SK-N-SH treated with all-trans-retinoic acid at 6 μM for 48 hours (cell line): ENCODE measurements at regions not wholly inside any gene's neighbourhood (a gene's known extent, or its start where the extent isn't known, plus 50 kb on each side); places are given as distances from the start of the nearest gene placed in this dataset.

Source experiments
- ATAC-seq: fragments of 200-7000 bp; cut with Tn5 transposase; 3 replicates; pipeline ENCODE4 v1.9.1; 2020; ENCODE audit warnings: mild to moderate bottlenecking, moderate library complexity
- ARNTL ChIP-seq: fragments of 450-650 bp; formaldehyde crosslinking; IDR thresholded peaks from 2 replicates; pipeline ENCODE4 v1.5.0; 2020; ENCODE audit warnings: low read depth, mild to moderate bottlenecking, moderate library complexity, borderline replicate concordance
- BACH2 ChIP-seq: fragments of 250-450 bp; sonication (Bioruptor Pico); IDR thresholded peaks from 2 replicates; pipeline ENCODE4 v1.9.0; 2021; ENCODE audit warnings: mild to moderate bottlenecking, borderline replicate concordance
- CSDC2 ChIP-seq: fragments of 250-450 bp; sonication (Bioruptor Pico); IDR thresholded peaks from 2 replicates; pipeline ENCODE4 v1.5.0; 2020; ENCODE audit warnings: mild to moderate bottlenecking, moderate library complexity
- ESRRG ChIP-seq: fragments of 250-450 bp; sonication (Bioruptor Pico); IDR thresholded peaks from 2 replicates; pipeline ENCODE4 v1.6.1; 2021; ENCODE audit warnings: mild to moderate bottlenecking
- GLIS3 ChIP-seq: fragments of 250-450 bp; sonication (Bioruptor Pico); IDR thresholded peaks from 2 replicates; pipeline ENCODE4 v1.5.0; 2020; ENCODE audit warnings: mild to moderate bottlenecking, moderate library complexity
- ISL1 ChIP-seq: fragments of 250-450 bp; sonication (Bioruptor Pico); IDR thresholded peaks from 2 replicates; pipeline ENCODE4 v2.1.2; 2022; ENCODE audit warnings: mild to moderate bottlenecking, moderate library complexity
- OSR1 ChIP-seq: fragments of 250-450 bp; sonication (Bioruptor Pico); IDR thresholded peaks from 2 replicates; pipeline ENCODE4 v1.8.0; 2022; ENCODE audit warnings: moderate library complexity, mild to moderate bottlenecking, inconsistent platforms
- PPARA ChIP-seq: fragments of 250-450 bp; sonication (Bioruptor Pico); IDR thresholded peaks from 2 replicates; pipeline ENCODE4 v1.5.0; 2020; ENCODE audit warnings: mild to moderate bottlenecking, borderline replicate concordance
- RARB ChIP-seq: fragments of 250-450 bp; sonication (Bioruptor Pico); IDR thresholded peaks from 2 replicates; pipeline ENCODE4 v1.8.0; 2021; ENCODE audit warnings: mild to moderate bottlenecking, moderate library complexity
- TCF4 ChIP-seq: fragments of 250-450 bp; sonication (Bioruptor Pico); IDR thresholded peaks from 2 replicates; pipeline ENCODE4 v1.8.0; 2021; ENCODE audit warnings: mild to moderate bottlenecking, moderate library complexity, borderline replicate concordance
- ZC3H10 ChIP-seq: fragments of 250-450 bp; sonication (Bioruptor Pico); IDR thresholded peaks from 2 replicates; pipeline ENCODE4 v1.5.1; 2021; ENCODE audit warnings: mild to moderate bottlenecking, moderate library complexity
- ZFP3 ChIP-seq: fragments of 250-450 bp; sonication (Bioruptor Pico); IDR thresholded peaks from 2 replicates; pipeline ENCODE4 v1.5.0; 2020; ENCODE audit warnings: mild to moderate bottlenecking, moderate library complexity
- ZFP30 ChIP-seq: fragments of 450-650 bp; formaldehyde crosslinking; IDR thresholded peaks from 2 replicates; pipeline ENCODE4 v1.5.0; 2022; ENCODE audit warnings: mild to moderate bottlenecking, moderate library complexity
- ZNF565 ChIP-seq: fragments of 450-650 bp; formaldehyde crosslinking; conservative IDR thresholded peaks from 2 replicates; pipeline ENCODE4 v1.5.0; 2020; ENCODE audit warnings: low read depth, mild to moderate bottlenecking, moderate library complexity
- ZNF8 ChIP-seq: fragments of 450-650 bp; formaldehyde crosslinking; IDR thresholded peaks from 2 replicates; pipeline ENCODE4 v1.5.0; 2020; ENCODE audit warnings: mild to moderate bottlenecking, moderate library complexity
- TF ChIP-seq, protein P1 (sequence below): fragments of 250-450 bp; sonication (Bioruptor Pico); IDR thresholded peaks from 2 replicates; pipeline ENCODE4 v1.5.1; 2020; ENCODE audit warnings: low read depth, mild to moderate bottlenecking, moderate library complexity
- TF ChIP-seq, protein P2 (sequence below): fragments of 250-450 bp; sonication (Bioruptor Pico); IDR thresholded peaks from 2 replicates; pipeline ENCODE4 v1.5.0; 2020; ENCODE audit warnings: mild to moderate bottlenecking, moderate library complexity
- TF ChIP-seq, protein P3 (sequence below): fragments of 250-450 bp; sonication (Bioruptor Pico); IDR thresholded peaks from 2 replicates; pipeline ENCODE4 v1.8.0; 2020; ENCODE audit warnings: mild to moderate bottlenecking, moderate library complexity, borderline replicate concordance
- TF ChIP-seq, protein P4 (sequence below): fragments of 250-450 bp; sonication (Bioruptor Pico); IDR thresholded peaks from 2 replicates; pipeline ENCODE4 v1.5.1; 2021; ENCODE audit warnings: mild to moderate bottlenecking, moderate library complexity

DNA sequence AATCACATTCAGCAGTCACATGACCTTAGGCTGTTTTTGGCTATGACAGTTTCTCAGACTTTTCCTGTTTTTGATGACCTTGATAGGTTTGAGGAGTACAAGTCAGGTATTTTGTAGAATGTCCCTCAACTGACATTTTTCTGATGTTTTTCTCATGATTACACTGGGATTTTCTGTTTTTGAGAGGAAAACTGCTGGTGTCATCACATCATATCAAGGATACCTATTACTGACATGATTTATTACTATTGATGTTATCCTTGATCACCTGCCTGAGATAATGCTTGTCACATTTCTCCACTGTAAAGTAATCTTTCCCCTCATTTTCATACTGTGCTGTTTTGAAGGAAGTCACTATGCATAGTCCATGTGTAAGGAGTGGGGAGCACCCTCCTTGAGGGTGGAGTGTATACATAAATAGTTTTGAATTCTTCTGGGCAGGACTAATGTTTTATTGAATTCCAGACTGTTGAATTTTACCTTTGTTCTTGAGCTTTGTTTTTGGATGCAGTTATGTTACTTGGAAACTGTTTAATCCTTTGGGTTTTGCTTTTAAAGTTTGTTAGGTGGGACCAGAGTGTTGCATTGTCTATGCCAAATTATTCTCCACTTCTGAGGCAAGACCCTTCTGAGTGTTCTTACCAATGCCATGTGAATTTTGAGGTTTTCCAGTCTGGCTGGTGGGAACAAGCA lies 444.5 kb upstream of the FAR2 start:
- no peak for ATAC-seq
- no peak for TF ChIP-seq RARB
- TF ChIP-seq ARNTL: no peak
- TF ChIP-seq, protein P1, sequence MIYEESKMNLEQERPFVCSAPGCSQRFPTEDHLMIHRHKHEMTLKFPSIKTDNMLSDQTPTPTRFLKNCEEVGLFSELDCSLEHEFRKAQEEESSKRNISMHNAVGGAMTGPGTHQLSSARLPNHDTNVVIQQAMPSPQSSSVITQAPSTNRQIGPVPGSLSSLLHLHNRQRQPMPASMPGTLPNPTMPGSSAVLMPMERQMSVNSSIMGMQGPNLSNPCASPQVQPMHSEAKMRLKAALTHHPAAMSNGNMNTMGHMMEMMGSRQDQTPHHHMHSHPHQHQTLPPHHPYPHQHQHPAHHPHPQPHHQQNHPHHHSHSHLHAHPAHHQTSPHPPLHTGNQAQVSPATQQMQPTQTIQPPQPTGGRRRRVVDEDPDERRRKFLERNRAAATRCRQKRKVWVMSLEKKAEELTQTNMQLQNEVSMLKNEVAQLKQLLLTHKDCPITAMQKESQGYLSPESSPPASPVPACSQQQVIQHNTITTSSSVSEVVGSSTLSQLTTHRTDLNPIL (CRISPR knock-in tag): no peak
- no peak for TF ChIP-seq ZNF565 (CRISPR knock-in tag)
- no peak for TF ChIP-seq GLIS3
- no peak for TF ChIP-seq PPARA (CRISPR knock-in tag)
- no peak for TF ChIP-seq ZFP3
- no peak for TF ChIP-seq TCF4 (CRISPR knock-in tag)
- no peak for TF ChIP-seq BACH2

DNA sequence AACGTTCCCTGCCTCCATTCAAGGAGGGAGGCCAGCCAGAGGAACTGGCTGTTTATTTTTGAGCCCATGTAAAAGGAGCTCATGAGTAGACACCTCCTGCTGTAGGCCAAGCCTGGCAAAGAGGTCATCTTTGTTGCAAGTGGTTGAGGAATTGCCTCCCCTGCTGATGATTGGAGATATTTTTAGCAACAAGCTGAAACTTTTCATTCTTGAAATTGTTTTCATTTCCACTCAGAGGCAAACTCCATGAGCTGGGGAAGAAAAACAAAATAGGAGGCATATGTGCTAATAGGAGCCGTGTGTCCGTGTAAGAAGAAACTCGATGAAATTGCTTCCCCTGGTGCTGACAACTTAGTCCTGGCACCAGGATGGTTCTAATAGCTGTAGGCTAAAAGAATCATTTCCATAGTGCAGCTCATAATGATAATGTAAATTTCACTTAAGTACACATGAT lies 440.1 kb upstream of the FAR2 start:
- TF ChIP-seq ARNTL: no peak
- ATAC-seq: peak; percentile 51

DNA sequence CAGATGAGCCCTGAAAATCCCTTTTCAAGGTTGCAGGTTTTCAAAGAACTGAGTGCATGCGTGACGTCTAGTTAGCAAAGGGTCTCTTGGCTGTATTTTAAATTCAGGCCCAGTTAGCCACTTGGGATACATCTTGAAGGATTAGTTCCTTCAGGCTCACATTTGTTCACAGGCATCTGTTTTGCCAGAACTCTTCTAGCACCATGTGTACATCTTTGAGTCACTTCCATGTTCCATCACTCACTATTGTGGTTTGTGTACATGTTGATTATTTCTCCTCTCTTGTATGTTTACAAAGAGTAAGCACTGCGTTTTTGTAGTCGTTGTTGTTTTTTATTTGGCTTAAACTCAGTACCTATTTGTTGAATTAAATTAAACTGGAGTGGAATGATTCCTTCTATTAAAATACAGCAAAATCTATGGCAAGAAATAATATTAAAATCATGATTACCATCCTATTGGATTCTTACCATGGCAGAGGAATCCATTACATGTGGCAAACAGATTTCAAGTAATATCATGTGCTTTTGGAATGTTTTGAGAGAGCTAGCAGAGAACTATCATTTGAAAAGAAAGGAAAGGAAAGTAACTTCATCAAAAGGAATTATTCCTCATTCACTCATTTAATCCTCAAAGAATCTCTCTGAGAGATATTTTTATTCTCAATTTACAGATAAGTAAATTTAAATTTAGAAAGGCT lies 438.9 kb upstream of the FAR2 start:
- TF ChIP-seq, protein P2, sequence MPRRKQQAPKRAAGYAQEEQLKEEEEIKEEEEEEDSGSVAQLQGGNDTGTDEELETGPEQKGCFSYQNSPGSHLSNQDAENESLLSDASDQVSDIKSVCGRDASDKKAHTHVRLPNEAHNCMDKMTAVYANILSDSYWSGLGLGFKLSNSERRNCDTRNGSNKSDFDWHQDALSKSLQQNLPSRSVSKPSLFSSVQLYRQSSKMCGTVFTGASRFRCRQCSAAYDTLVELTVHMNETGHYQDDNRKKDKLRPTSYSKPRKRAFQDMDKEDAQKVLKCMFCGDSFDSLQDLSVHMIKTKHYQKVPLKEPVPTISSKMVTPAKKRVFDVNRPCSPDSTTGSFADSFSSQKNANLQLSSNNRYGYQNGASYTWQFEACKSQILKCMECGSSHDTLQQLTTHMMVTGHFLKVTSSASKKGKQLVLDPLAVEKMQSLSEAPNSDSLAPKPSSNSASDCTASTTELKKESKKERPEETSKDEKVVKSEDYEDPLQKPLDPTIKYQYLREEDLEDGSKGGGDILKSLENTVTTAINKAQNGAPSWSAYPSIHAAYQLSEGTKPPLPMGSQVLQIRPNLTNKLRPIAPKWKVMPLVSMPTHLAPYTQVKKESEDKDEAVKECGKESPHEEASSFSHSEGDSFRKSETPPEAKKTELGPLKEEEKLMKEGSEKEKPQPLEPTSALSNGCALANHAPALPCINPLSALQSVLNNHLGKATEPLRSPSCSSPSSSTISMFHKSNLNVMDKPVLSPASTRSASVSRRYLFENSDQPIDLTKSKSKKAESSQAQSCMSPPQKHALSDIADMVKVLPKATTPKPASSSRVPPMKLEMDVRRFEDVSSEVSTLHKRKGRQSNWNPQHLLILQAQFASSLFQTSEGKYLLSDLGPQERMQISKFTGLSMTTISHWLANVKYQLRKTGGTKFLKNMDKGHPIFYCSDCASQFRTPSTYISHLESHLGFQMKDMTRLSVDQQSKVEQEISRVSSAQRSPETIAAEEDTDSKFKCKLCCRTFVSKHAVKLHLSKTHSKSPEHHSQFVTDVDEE (CRISPR knock-in tag): no peak
- no peak for TF ChIP-seq ZNF8 (CRISPR knock-in tag)
- TF ChIP-seq, protein P3, sequence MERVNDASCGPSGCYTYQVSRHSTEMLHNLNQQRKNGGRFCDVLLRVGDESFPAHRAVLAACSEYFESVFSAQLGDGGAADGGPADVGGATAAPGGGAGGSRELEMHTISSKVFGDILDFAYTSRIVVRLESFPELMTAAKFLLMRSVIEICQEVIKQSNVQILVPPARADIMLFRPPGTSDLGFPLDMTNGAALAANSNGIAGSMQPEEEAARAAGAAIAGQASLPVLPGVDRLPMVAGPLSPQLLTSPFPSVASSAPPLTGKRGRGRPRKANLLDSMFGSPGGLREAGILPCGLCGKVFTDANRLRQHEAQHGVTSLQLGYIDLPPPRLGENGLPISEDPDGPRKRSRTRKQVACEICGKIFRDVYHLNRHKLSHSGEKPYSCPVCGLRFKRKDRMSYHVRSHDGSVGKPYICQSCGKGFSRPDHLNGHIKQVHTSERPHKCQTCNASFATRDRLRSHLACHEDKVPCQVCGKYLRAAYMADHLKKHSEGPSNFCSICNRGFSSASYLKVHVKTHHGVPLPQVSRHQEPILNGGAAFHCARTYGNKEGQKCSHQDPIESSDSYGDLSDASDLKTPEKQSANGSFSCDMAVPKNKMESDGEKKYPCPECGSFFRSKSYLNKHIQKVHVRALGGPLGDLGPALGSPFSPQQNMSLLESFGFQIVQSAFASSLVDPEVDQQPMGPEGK (CRISPR knock-in tag): no peak
- TF ChIP-seq ZC3H10 (CRISPR knock-in tag): no peak
- TF ChIP-seq PPARA (CRISPR knock-in tag): no peak
- TF ChIP-seq BACH2: no peak
- no peak for TF ChIP-seq ZFP30 (CRISPR knock-in tag)
- TF ChIP-seq RARB: no peak
- no peak for TF ChIP-seq ISL1
- no peak for TF ChIP-seq CSDC2 (CRISPR knock-in tag)
- TF ChIP-seq TCF4 (CRISPR knock-in tag): no peak
- TF ChIP-seq, protein P4, sequence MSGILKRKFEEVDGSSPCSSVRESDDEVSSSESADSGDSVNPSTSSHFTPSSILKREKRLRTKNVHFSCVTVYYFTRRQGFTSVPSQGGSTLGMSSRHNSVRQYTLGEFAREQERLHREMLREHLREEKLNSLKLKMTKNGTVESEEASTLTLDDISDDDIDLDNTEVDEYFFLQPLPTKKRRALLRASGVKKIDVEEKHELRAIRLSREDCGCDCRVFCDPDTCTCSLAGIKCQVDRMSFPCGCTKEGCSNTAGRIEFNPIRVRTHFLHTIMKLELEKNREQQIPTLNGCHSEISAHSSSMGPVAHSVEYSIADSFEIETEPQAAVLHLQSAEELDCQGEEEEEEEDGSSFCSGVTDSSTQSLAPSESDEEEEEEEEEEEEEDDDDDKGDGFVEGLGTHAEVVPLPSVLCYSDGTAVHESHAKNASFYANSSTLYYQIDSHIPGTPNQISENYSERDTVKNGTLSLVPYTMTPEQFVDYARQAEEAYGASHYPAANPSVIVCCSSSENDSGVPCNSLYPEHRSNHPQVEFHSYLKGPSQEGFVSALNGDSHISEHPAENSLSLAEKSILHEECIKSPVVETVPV (CRISPR knock-in tag): no peak
- TF ChIP-seq OSR1: no peak
- TF ChIP-seq ZNF565 (CRISPR knock-in tag): no peak
- TF ChIP-seq GLIS3: no peak
- TF ChIP-seq, protein P1 (CRISPR knock-in tag): no peak
- ATAC-seq: no peak

DNA sequence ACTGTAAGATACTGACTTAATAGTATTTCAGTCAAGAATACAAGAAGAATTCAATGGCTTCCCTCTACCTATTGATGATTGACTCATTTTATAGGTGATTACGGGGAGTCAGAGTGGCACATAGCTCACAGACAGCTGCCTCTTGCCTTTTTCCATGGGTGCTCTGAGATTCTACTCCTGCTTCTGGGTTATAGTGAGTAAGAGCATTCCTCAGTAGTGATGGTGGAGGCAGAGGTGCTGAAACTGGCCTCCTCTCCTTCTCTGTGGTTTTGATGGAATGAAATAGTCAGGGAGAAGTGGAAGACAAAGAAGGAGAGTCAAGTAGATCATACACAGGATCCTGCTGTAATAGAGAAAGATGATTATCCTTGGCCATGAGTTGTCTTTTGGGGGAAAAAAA lies 438.2 kb upstream of the FAR2 start:
- TF ChIP-seq ESRRG (CRISPR knock-in tag): no peak
- TF ChIP-seq, protein P4 (CRISPR knock-in tag): no peak
- no peak for TF ChIP-seq ZC3H10 (CRISPR knock-in tag)
- no peak for TF ChIP-seq ZNF565 (CRISPR knock-in tag)
- peak; percentile 78 for ATAC-seq
